Neural progenitor cell (in vitro differentiated cells): ENCODE measurements at regions not wholly inside any gene's neighbourhood (a gene's known extent, or its start where the extent isn't known, plus 50 kb on each side); places are given as distances from the start of the nearest gene placed in this dataset.
A peak's percentile ranks its signal among the peaks of the same experiment; 100 is the strongest.

Source experiments
- DNase-seq: peaks from one replicate; pipeline ENCODE4 v3.0.0-alpha.2; 2016; ENCODE audit warnings: low spot score
- H2AFZ ChIP-seq: fragments of 200-600 bp; sonication (generic); replicated peaks from 2 replicates; pipeline ENCODE4 v1.6.1; 2016; ENCODE audit warnings: antibody characterized with exemption
- H3F3A ChIP-seq: fragments of 200-600 bp; sonication (generic); 2 replicates; pipeline ENCODE4 v1.6.1; 2016; ENCODE audit warnings: antibody characterized with exemption, low read depth
- H3K27ac ChIP-seq: fragments of 200-600 bp; sonication (generic); 2 replicates; pipeline ENCODE4 v1.5.1; 2016; ENCODE audit warnings: mild to moderate bottlenecking
- H3K27me3 ChIP-seq: fragments of 200-600 bp; sonication (generic); 2 replicates; pipeline ENCODE4 v1.6.1; 2016; ENCODE audit warnings: mild to moderate bottlenecking, moderate library complexity
- H3K36me3 ChIP-seq: fragments of 200-600 bp; sonication (generic); 2 replicates; pipeline ENCODE4 v1.5.1; 2016
- H3K4me1 ChIP-seq: fragments of 200-600 bp; sonication (generic); 2 replicates; pipeline ENCODE4 v1.6.1; 2016; ENCODE audit warnings: mixed run types
- H3K4me2 ChIP-seq: fragments of 200-600 bp; sonication (generic); 2 replicates; pipeline ENCODE4 v1.6.1; 2016
- H3K4me3 ChIP-seq: fragments of 200-600 bp; sonication (generic); 2 replicates; pipeline ENCODE4 v1.5.1; 2016
- H3K79me2 ChIP-seq: fragments of 200-600 bp; sonication (generic); 2 replicates; pipeline ENCODE4 v1.6.1; 2016; ENCODE audit warnings: low read depth
- H3K9ac ChIP-seq: fragments of 200-600 bp; sonication (generic); 2 replicates; pipeline ENCODE4 v1.6.1; 2016
- H3K9me3 ChIP-seq: fragments of 200-600 bp; sonication (generic); 2 replicates; pipeline ENCODE4 v1.5.1; 2016; ENCODE audit warnings: low read depth
- H4K20me1 ChIP-seq: fragments of 200-600 bp; sonication (generic); 2 replicates; pipeline ENCODE4 v1.6.1; 2016; ENCODE audit warnings: low read depth
- H3K27ac Mint-ChIP-seq: 3 replicates; pipeline ENCODE4 v1.8.0; 2021; ENCODE audit warnings: mixed read lengths
- H3K27me3 Mint-ChIP-seq: 2 replicates; pipeline ENCODE4 v1.8.0; 2022; ENCODE audit warnings: low read depth, mild to moderate bottlenecking, inconsistent platforms, moderate library complexity, mixed read lengths; ENCODE audit not compliant: insufficient read depth
- H3K36me3 Mint-ChIP-seq: 3 replicates; pipeline ENCODE4 v1.8.0; 2021; ENCODE audit warnings: mixed read lengths
- H3K4me1 Mint-ChIP-seq: 3 replicates; pipeline ENCODE4 v1.8.0; 2021; ENCODE audit warnings: mixed read lengths
- H3K4me3 Mint-ChIP-seq: 3 replicates; pipeline ENCODE4 v1.8.0; 2021; ENCODE audit warnings: mild to moderate bottlenecking, moderate library complexity, mixed read lengths
- H3K9me3 Mint-ChIP-seq: 3 replicates; pipeline ENCODE4 v1.8.0; 2020; ENCODE audit warnings: mixed read lengths
- EZH2 ChIP-seq: fragments of 200-600 bp; sonication (generic); IDR thresholded peaks from 2 replicates; pipeline ENCODE4 v1.6.1; 2017; ENCODE audit warnings: antibody characterized with exemption, mild to moderate bottlenecking, moderate library complexity
- EZH2phosphoT487 ChIP-seq: fragments of 200-600 bp; sonication (generic); IDR thresholded peaks from 2 replicates; pipeline ENCODE4 v1.6.1; 2017; ENCODE audit warnings: antibody characterized with exemption
- TF ChIP-seq, protein P1 (sequence below): fragments of 200-600 bp; sonication (generic); IDR thresholded peaks from 2 replicates; pipeline ENCODE4 v1.5.1; 2017; ENCODE audit warnings: antibody characterized with exemption, mild to moderate bottlenecking

DNA sequence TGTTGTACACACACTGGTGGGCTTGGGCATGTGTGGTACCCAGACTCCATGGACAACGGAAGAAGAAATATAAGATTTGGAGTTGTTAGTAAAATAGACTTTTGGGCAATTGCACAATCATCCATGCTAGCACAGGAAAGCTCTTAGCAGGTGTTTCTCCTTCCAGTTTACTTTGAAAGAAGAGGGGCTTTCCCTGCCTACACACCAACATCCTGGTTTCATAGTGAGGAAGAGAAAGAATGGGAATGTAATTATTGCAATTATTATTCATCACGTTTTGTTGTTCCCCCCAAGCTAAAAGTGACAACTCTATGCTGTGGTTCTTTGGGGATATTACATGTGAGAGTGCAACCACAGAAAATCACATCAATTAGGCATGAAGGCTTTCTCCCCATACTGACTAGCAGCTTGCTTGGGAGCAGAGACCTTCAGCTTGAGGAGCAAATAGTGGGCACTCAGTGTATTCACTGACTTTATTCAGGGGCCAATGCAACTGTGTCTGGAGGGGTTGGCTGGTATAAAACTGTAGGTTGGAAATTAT lies 57.2 kb upstream of the PUDP start:
- no peaks in the 10 kb centered on the region for H3K9me3 ChIP-seq
- H3K4me3 Mint-ChIP-seq: no peak overlapping the region
- H3K27ac ChIP-seq: no peak overlapping the region
- no peaks in the 10 kb centered on the region for H3K9me3 Mint-ChIP-seq
- H3K36me3 Mint-ChIP-seq: no peaks in the 10 kb centered on the region
- H3K9ac ChIP-seq: no peak overlapping the region
- H4K20me1 ChIP-seq: no peaks in the 10 kb centered on the region
- DNase-seq: no peak
- H3K4me1 Mint-ChIP-seq: peaks cover 5% of the 10 kb centered on the region
- TF ChIP-seq EZH2 (no peak), EZH2phosphoT487 (no peak)
- TF ChIP-seq, protein P1, sequence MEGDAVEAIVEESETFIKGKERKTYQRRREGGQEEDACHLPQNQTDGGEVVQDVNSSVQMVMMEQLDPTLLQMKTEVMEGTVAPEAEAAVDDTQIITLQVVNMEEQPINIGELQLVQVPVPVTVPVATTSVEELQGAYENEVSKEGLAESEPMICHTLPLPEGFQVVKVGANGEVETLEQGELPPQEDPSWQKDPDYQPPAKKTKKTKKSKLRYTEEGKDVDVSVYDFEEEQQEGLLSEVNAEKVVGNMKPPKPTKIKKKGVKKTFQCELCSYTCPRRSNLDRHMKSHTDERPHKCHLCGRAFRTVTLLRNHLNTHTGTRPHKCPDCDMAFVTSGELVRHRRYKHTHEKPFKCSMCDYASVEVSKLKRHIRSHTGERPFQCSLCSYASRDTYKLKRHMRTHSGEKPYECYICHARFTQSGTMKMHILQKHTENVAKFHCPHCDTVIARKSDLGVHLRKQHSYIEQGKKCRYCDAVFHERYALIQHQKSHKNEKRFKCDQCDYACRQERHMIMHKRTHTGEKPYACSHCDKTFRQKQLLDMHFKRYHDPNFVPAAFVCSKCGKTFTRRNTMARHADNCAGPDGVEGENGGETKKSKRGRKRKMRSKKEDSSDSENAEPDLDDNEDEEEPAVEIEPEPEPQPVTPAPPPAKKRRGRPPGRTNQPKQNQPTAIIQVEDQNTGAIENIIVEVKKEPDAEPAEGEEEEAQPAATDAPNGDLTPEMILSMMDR: no peak
- H3F3A ChIP-seq: no peaks in the 10 kb centered on the region
- H3K4me3 ChIP-seq: no peak overlapping the region
- H3K4me2 ChIP-seq: no peak overlapping the region
- H3K36me3 ChIP-seq: no peaks in the 10 kb centered on the region
- H3K27me3 ChIP-seq: no peaks in the 10 kb centered on the region
- no peaks in the 10 kb centered on the region for H3K79me2 ChIP-seq
- no peak overlapping the region for H2AFZ ChIP-seq
- no peaks in the 10 kb centered on the region for H3K4me1 ChIP-seq
- H3K27ac Mint-ChIP-seq: no peak overlapping the region
- H3K27me3 Mint-ChIP-seq: no peaks in the 10 kb centered on the region

DNA sequence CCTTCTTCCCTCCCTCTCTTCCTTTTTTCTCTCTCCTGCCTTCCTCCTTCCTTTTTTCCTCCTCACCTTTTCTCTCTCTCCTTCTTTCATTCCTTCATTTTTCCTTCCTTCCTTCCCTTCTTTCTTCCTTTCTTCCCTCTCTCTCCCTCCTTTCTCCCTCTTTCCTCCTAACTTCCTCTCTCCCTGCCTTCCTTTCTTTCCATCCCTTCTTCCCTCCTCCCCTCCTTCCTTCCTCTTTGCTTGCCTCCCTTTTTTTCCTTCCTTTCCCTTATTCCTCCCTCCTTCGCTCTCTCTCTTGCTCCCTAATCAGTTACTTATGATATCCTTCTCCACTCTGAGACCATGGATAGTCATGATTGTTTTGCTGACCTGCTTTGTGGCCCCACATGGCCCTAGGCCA lies 56.7 kb upstream of the PUDP start:
- H4K20me1 ChIP-seq: no peaks in the 10 kb centered on the region
- no peak for TF ChIP-seq EZH2phosphoT487
- H3K4me1 Mint-ChIP-seq: peaks cover 5% of the 10 kb centered on the region
- H3K79me2 ChIP-seq: no peaks in the 10 kb centered on the region
- no peaks in the 10 kb centered on the region for H3K9me3 ChIP-seq
- H3F3A ChIP-seq: no peaks in the 10 kb centered on the region
- no peak for DNase-seq
- no peaks in the 10 kb centered on the region for H3K4me1 ChIP-seq
- no peak overlapping the region for H3K4me3 ChIP-seq
- no peaks in the 10 kb centered on the region for H3K27me3 Mint-ChIP-seq
- no peaks in the 10 kb centered on the region for H3K36me3 ChIP-seq
- no peak overlapping the region for H3K27ac ChIP-seq
- H3K9ac ChIP-seq: no peak overlapping the region
- H2AFZ ChIP-seq: no peak overlapping the region
- no peaks in the 10 kb centered on the region for H3K36me3 Mint-ChIP-seq
- no peaks in the 10 kb centered on the region for H3K27me3 ChIP-seq
- no peak overlapping the region for H3K4me2 ChIP-seq
- H3K4me3 Mint-ChIP-seq: no peak overlapping the region
- no peaks in the 10 kb centered on the region for H3K9me3 Mint-ChIP-seq
- peak overlapping the region; percentile 6 for H3K27ac Mint-ChIP-seq

DNA sequence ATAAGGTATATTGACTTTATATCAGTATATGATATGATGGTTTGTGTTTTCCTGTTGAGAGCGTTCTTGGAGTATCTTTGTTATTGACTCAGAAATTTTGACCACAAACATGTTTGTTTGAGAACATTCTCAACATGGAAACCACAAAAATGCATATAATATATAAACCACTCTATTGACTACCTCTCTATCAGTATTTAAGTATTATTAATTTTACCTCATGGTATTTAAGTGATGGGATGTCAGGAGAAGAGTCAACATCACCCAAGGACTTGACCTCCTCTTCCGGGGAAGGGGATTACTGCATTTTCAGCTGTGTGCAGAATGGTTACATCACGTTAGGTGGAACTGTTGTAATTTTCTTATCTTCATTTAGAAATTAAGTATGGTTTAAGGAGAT lies 54.3 kb upstream of the PUDP start:
- no peak for DNase-seq
- H3K4me1 Mint-ChIP-seq: peaks cover 5% of the 10 kb centered on the region
- no peaks in the 10 kb centered on the region for H3F3A ChIP-seq
- H3K9ac ChIP-seq: no peak overlapping the region
- H3K4me3 Mint-ChIP-seq: no peak overlapping the region
- no peaks in the 10 kb centered on the region for H3K27me3 ChIP-seq
- no peaks in the 10 kb centered on the region for H3K9me3 Mint-ChIP-seq
- no peaks in the 10 kb centered on the region for H3K36me3 ChIP-seq
- no peak overlapping the region for H3K27ac Mint-ChIP-seq
- H2AFZ ChIP-seq: no peak overlapping the region
- H3K36me3 Mint-ChIP-seq: peaks cover 3% of the 10 kb centered on the region
- TF ChIP-seq EZH2 (no peak), EZH2phosphoT487 (no peak)
- TF ChIP-seq, protein P1: no peak
- no peak overlapping the region for H3K27ac ChIP-seq
- no peaks in the 10 kb centered on the region for H3K9me3 ChIP-seq
- no peaks in the 10 kb centered on the region for H3K79me2 ChIP-seq
- H4K20me1 ChIP-seq: no peaks in the 10 kb centered on the region
- no peak overlapping the region for H3K4me3 ChIP-seq
- H3K4me1 ChIP-seq: no peaks in the 10 kb centered on the region
- H3K27me3 Mint-ChIP-seq: no peaks in the 10 kb centered on the region
- no peak overlapping the region for H3K4me2 ChIP-seq

DNA sequence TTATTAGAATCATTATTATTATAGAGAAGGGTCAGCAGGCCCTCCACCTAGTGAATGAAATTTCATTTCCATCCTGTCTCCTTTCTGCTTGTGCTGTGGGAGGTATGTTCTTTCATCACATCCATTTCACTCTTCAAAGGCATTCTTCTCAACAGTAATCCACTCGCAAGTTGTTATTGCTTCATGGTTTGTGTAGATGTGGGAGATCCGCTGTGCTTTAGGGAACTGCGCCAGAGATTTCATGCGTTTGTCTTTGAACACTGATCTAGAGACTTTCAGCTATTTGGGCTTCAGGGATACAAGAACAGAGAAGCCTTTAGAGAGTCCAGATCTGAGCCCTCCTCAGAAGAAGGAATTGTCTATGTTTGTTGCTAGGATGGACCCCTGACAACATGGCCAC lies 53.5 kb upstream of the PUDP start:
- H3K36me3 Mint-ChIP-seq: peaks cover 3% of the 10 kb centered on the region
- no peak overlapping the region for H2AFZ ChIP-seq
- H3K9me3 ChIP-seq: no peaks in the 10 kb centered on the region
- peaks cover 5% of the 10 kb centered on the region for H3K4me1 Mint-ChIP-seq
- no peak overlapping the region for H3K4me3 Mint-ChIP-seq
- no peak overlapping the region for H3K27ac ChIP-seq
- peaks cover 3% of the 10 kb centered on the region for H3K9me3 Mint-ChIP-seq
- H4K20me1 ChIP-seq: no peaks in the 10 kb centered on the region
- no peaks in the 10 kb centered on the region for H3K79me2 ChIP-seq
- no peak for TF ChIP-seq EZH2
- no peak for TF ChIP-seq EZH2phosphoT487
- TF ChIP-seq, protein P1: no peak
- H3F3A ChIP-seq: no peaks in the 10 kb centered on the region
- no peak overlapping the region for H3K27ac Mint-ChIP-seq
- H3K4me1 ChIP-seq: no peaks in the 10 kb centered on the region
- H3K4me3 ChIP-seq: no peak overlapping the region
- H3K9ac ChIP-seq: no peak overlapping the region
- no peaks in the 10 kb centered on the region for H3K27me3 ChIP-seq
- DNase-seq: no peak
- no peaks in the 10 kb centered on the region for H3K36me3 ChIP-seq
- no peak overlapping the region for H3K4me2 ChIP-seq
- no peaks in the 10 kb centered on the region for H3K27me3 Mint-ChIP-seq
